Astrocyte (in vitro differentiated cells and primary cell): ENCODE measurements at regions not wholly inside any gene's neighbourhood (a gene's known extent, or its start where the extent isn't known, plus 50 kb on each side); places are given as distances from the start of the nearest gene placed in this dataset.
A peak's percentile ranks its signal among the peaks of the same experiment; 100 is the strongest.

Source experiments
- DNase-seq: peaks from one replicate; pipeline ENCODE4 v3.0.0-alpha.2; 2010; ENCODE audit warnings: low read depth
- FAIRE-seq: peaks from 2 replicates; lab custom pipeline; 2011; peaks lifted over from hg19 to GRCh38; lab: Jason Lieb, UNC
- H2AFZ ChIP-seq: 2 replicates; pipeline ENCODE4 v1.6.0; 2012; ENCODE audit warnings: low read depth, low read length, inconsistent platforms
- H3K27ac ChIP-seq: 2 replicates; pipeline ENCODE4 v1.5.1; 2011; ENCODE audit warnings: low read depth, low read length, inconsistent platforms
- H3K27me3 ChIP-seq: 2 replicates; pipeline ENCODE4 v1.6.0; 2011; ENCODE audit warnings: low read length, inconsistent platforms; ENCODE audit not compliant: insufficient read depth
- H3K36me3 ChIP-seq: 2 replicates; pipeline ENCODE4 v1.5.1; 2011; ENCODE audit warnings: low read length, inconsistent platforms; ENCODE audit not compliant: insufficient read depth
- H3K4me1 ChIP-seq: 2 replicates; pipeline ENCODE4 v1.5.1; 2011; ENCODE audit warnings: low read length, inconsistent platforms; ENCODE audit not compliant: insufficient read depth
- H3K4me2 ChIP-seq: 2 replicates; pipeline ENCODE4 v1.6.0; 2012; ENCODE audit warnings: low read length, inconsistent platforms
- H3K4me3 ChIP-seq: 2 replicates; pipeline ENCODE4 v1.5.1; 2011; ENCODE audit warnings: low read depth, mild to moderate bottlenecking, low read length, inconsistent platforms; ENCODE audit not compliant: insufficient read depth
- H3K79me2 ChIP-seq: 2 replicates; pipeline ENCODE4 v1.6.0; 2012; ENCODE audit warnings: mild to moderate bottlenecking, low read length, inconsistent platforms; ENCODE audit not compliant: insufficient read depth
- H3K9ac ChIP-seq: 2 replicates; pipeline ENCODE4 v1.6.0; 2012; ENCODE audit warnings: mild to moderate bottlenecking, low read length, inconsistent platforms
- H3K9me3 ChIP-seq: 2 replicates; pipeline ENCODE4 v1.5.1; 2012; ENCODE audit warnings: low read depth, mild to moderate bottlenecking, low read length, inconsistent platforms; ENCODE audit not compliant: insufficient read depth
- H4K20me1 ChIP-seq: 2 replicates; pipeline ENCODE4 v1.6.0; 2012; ENCODE audit warnings: low read length, inconsistent platforms; ENCODE audit not compliant: insufficient read depth
- H3K27ac Mint-ChIP-seq: one replicate; pipeline ENCODE4 v1.8.0; 2021; ENCODE audit warnings: mild to moderate bottlenecking, mixed read lengths; ENCODE audit not compliant: unreplicated experiment
- H3K27me3 Mint-ChIP-seq: one replicate; pipeline ENCODE4 v1.8.0; 2021; ENCODE audit warnings: low read depth, mixed read lengths; ENCODE audit not compliant: unreplicated experiment
- H3K36me3 Mint-ChIP-seq: one replicate; pipeline ENCODE4 v1.8.0; 2021; ENCODE audit warnings: low read depth, mixed read lengths; ENCODE audit not compliant: unreplicated experiment
- H3K4me1 Mint-ChIP-seq: one replicate; pipeline ENCODE4 v1.8.0; 2021; ENCODE audit warnings: low read depth, mixed read lengths; ENCODE audit not compliant: unreplicated experiment
- H3K4me3 Mint-ChIP-seq: one replicate; pipeline ENCODE4 v1.8.0; 2021; ENCODE audit warnings: mild to moderate bottlenecking, moderate library complexity, mixed read lengths; ENCODE audit not compliant: unreplicated experiment
- H3K9me3 Mint-ChIP-seq: one replicate; pipeline ENCODE4 v1.8.0; 2021; ENCODE audit warnings: mild to moderate bottlenecking, mixed read lengths; ENCODE audit not compliant: unreplicated experiment
- EZH2 ChIP-seq: IDR thresholded peaks from 2 replicates; pipeline ENCODE4 v1.6.1; 2012; ENCODE audit warnings: mild to moderate bottlenecking, low read length, inconsistent platforms; ENCODE audit not compliant: insufficient read depth
- TF ChIP-seq, protein P1 (sequence below): IDR thresholded peaks from 2 replicates; pipeline ENCODE4 v1.5.1; 2011; ENCODE audit warnings: low read depth, mild to moderate bottlenecking, inconsistent platforms, low read length, moderate library complexity; ENCODE audit not compliant: insufficient read depth

DNA sequence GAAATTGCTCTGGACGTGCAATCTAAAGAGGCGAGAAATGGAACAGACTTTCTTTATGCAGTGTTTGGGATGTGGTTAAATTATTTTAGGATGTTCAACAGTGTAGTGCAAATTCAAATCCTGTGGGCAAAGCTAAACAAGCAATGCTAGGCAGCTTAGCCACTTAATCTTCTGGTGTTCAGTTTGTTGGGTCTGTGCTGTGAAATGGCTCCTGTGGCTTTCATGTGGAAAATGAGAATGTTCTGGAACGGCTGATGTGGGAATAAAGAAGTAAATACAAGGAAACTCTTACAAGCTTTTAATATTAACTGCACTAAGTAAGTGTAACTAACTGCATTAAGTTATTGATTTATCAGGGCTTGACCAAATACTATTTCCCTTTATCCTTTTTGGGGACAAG is 766.6 kb downstream of the ADGRL2 start:
- no peak overlapping the region for H3K4me2 ChIP-seq
- H3K4me3 Mint-ChIP-seq, result no peak overlapping the region
- H2AFZ ChIP-seq, result no peak overlapping the region
- no peaks in the 10 kb centered on the region for H3K27me3 Mint-ChIP-seq
- no peaks in the 10 kb centered on the region for H3K36me3 ChIP-seq
- FAIRE-seq (no peak), DNase-seq (peak; percentile 3)
- no peaks in the 10 kb centered on the region for H3K36me3 Mint-ChIP-seq
- no peaks in the 10 kb centered on the region for H4K20me1 ChIP-seq
- peaks cover 2% of the 10 kb centered on the region for H3K9me3 Mint-ChIP-seq
- H3K79me2 ChIP-seq, result no peaks in the 10 kb centered on the region
- TF ChIP-seq, protein P1, sequence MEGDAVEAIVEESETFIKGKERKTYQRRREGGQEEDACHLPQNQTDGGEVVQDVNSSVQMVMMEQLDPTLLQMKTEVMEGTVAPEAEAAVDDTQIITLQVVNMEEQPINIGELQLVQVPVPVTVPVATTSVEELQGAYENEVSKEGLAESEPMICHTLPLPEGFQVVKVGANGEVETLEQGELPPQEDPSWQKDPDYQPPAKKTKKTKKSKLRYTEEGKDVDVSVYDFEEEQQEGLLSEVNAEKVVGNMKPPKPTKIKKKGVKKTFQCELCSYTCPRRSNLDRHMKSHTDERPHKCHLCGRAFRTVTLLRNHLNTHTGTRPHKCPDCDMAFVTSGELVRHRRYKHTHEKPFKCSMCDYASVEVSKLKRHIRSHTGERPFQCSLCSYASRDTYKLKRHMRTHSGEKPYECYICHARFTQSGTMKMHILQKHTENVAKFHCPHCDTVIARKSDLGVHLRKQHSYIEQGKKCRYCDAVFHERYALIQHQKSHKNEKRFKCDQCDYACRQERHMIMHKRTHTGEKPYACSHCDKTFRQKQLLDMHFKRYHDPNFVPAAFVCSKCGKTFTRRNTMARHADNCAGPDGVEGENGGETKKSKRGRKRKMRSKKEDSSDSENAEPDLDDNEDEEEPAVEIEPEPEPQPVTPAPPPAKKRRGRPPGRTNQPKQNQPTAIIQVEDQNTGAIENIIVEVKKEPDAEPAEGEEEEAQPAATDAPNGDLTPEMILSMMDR, result no peak
- TF ChIP-seq EZH2, result no peak
- peaks cover 12% of the 10 kb centered on the region for H3K4me1 ChIP-seq
- H3K27ac ChIP-seq, result no peak overlapping the region
- H3K27me3 ChIP-seq, result no peaks in the 10 kb centered on the region
- H3K9ac ChIP-seq, result no peak overlapping the region
- no peak overlapping the region for H3K27ac Mint-ChIP-seq
- H3K4me3 ChIP-seq, result no peak overlapping the region
- H3K9me3 ChIP-seq, result no peaks in the 10 kb centered on the region
- H3K4me1 Mint-ChIP-seq, result peaks cover 12% of the 10 kb centered on the region

DNA sequence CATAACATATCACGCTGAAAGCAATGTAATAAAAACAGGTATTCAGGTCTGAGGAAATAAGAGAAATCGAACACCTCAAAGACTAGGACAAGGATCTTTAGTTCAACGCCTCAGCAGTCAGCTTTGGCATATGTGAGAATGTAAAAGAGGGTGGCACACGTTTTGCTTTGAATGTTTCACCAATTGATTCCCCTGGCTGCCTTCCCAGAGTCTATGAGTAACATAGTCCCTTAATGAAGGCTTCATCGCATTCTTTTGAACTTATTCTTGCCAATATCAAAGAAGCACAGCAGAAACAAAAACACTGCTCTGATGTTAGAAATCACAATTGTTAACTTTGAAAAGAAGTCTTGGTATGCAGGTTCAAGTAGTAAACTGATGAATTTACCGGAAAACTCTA is 764.8 kb downstream of the ADGRL2 start:
- H3K4me1 ChIP-seq, result peaks cover 12% of the 10 kb centered on the region
- peak overlapping the region; percentile 35 for H3K9ac ChIP-seq
- Mint-ChIP-seq H3K9me3 (peaks cover under 1% of the 10 kb centered on the region), H3K4me1 (peaks cover 12% of the 10 kb centered on the region), H3K4me3 (no peak overlapping the region), H3K27me3 (no peaks in the 10 kb centered on the region), H3K36me3 (no peaks in the 10 kb centered on the region), H3K27ac (peak overlapping the region; percentile 70)
- H3K9me3 ChIP-seq, result no peaks in the 10 kb centered on the region
- H3K27ac ChIP-seq, result peak overlapping the region; percentile 80
- H3K4me3 ChIP-seq, result no peak overlapping the region
- DNase-seq, result peak; percentile 91
- H3K4me2 ChIP-seq, result peak overlapping the region; percentile 73
- H2AFZ ChIP-seq, result peak overlapping the region; percentile 13
- no peak for FAIRE-seq
- TF ChIP-seq, protein P1, result no peak
- no peak for TF ChIP-seq EZH2
- H4K20me1 ChIP-seq, result no peaks in the 10 kb centered on the region
- H3K36me3 ChIP-seq, result no peaks in the 10 kb centered on the region
- H3K79me2 ChIP-seq, result no peaks in the 10 kb centered on the region
- H3K27me3 ChIP-seq, result no peaks in the 10 kb centered on the region

DNA sequence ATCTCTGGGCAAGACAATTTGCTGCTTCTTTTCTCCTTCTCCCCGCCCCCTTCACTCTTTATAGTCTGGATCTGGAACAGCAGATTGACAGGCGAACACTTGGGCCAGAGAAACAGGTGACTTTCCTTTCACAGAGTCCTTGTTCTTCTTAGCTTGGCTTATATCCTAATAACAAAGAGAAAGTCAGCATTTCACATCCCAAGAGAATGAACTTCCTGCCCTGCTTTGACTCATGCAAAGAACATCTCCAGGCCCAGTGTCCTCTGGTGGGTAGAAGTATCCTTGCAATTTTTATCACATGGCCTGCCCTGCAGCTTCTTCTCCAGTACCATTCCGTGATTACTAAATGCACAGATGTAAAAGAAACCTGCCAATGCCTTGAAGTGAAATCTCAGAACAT is 764.4 kb downstream of the ADGRL2 start:
- FAIRE-seq (peak; percentile 82), DNase-seq (peak; percentile 87)
- Mint-ChIP-seq H3K27me3 (no peaks in the 10 kb centered on the region), H3K36me3 (no peaks in the 10 kb centered on the region), H3K4me3 (no peak overlapping the region), H3K4me1 (peaks cover 12% of the 10 kb centered on the region), H3K9me3 (no peaks in the 10 kb centered on the region), H3K27ac (peak overlapping the region; percentile 70)
- H3K4me2 ChIP-seq, result peak overlapping the region; percentile 73
- no peaks in the 10 kb centered on the region for H4K20me1 ChIP-seq
- no peaks in the 10 kb centered on the region for H3K79me2 ChIP-seq
- H2AFZ ChIP-seq, result peak overlapping the region; percentile 13
- peak overlapping the region; percentile 80 for H3K27ac ChIP-seq
- peaks cover 12% of the 10 kb centered on the region for H3K4me1 ChIP-seq
- no peaks in the 10 kb centered on the region for H3K36me3 ChIP-seq
- H3K4me3 ChIP-seq, result no peak overlapping the region
- TF ChIP-seq, protein P1, result peak; percentile 18
- no peak for TF ChIP-seq EZH2
- no peaks in the 10 kb centered on the region for H3K27me3 ChIP-seq
- no peaks in the 10 kb centered on the region for H3K9me3 ChIP-seq
- H3K9ac ChIP-seq, result peak overlapping the region; percentile 35
